ENCODE measurements at regions not wholly inside any gene's neighbourhood (a gene's known extent, or its start where the extent isn't known, plus 50 kb on each side); places are given as distances from the start of the nearest gene placed in this dataset.

GRCh38 chr3:176795891-176796290 lies 401.4 kb downstream of the TBL1XR1 start:
- Histone ChIP-seq H3K4me3 (replicated peaks; ENCODE audit: insufficient read depth, low read length) (no peak overlapping the region), H3K27me3 (ENCODE audit: insufficient read depth, poor library complexity, severe bottlenecking) (no peaks in the 10 kb centered on the region), H3K27ac (replicated peaks) (no peak overlapping the region)
- DNase-seq (ENCODE audit: low read depth in 1 of 2, low spot score in 1 of 2), result no peak
- TF ChIP-seq SPI1 (IDR thresholded peaks at IDR 0.05; ENCODE audit: borderline replicate concordance, low read depth), result no peak
- TF ChIP-seq GABPA (IDR thresholded peaks at IDR 0.05; ENCODE audit: low read depth), result no peak
- no peak for TF ChIP-seq CTCF (IDR thresholded peaks at IDR 0.05; ENCODE audit: insufficient read depth, low read length)
- no peak for TF ChIP-seq POLR2AphosphoS5 (IDR thresholded peaks at IDR 0.05; ENCODE audit: low read depth)
- no peak for TF ChIP-seq REST (IDR thresholded peaks at IDR 0.05; ENCODE audit: insufficient replicate concordance, low read depth)

GRCh38 chr3:176794406-176794805 lies 402.9 kb downstream of the TBL1XR1 start:
- TF ChIP-seq GABPA (IDR thresholded peaks at IDR 0.05; ENCODE audit: low read depth), result no peak
- TF ChIP-seq CTCF (IDR thresholded peaks at IDR 0.05; ENCODE audit: insufficient read depth, low read length), result no peak
- TF ChIP-seq POLR2AphosphoS5 (IDR thresholded peaks at IDR 0.05; ENCODE audit: low read depth), result no peak
- TF ChIP-seq REST (IDR thresholded peaks at IDR 0.05; ENCODE audit: insufficient replicate concordance, low read depth), result no peak
- no peak for TF ChIP-seq SPI1 (IDR thresholded peaks at IDR 0.05; ENCODE audit: borderline replicate concordance, low read depth)
- no peak for DNase-seq (ENCODE audit: low read depth in 1 of 2, low spot score in 1 of 2)
- H3K27ac ChIP-seq (replicated peaks), result no peak overlapping the region
- H3K27me3 ChIP-seq (ENCODE audit: insufficient read depth, poor library complexity, severe bottlenecking), result no peaks in the 10 kb centered on the region
- H3K4me3 ChIP-seq (replicated peaks; ENCODE audit: insufficient read depth, low read length), result no peak overlapping the region

GRCh38 chr3:176789947-176790346 lies 407.3 kb downstream of the TBL1XR1 start:
- no peak overlapping the region for H3K27ac ChIP-seq (replicated peaks)
- H3K4me3 ChIP-seq (replicated peaks; ENCODE audit: insufficient read depth, low read length), result no peak overlapping the region
- no peak for DNase-seq (ENCODE audit: low read depth in 1 of 2, low spot score in 1 of 2)
- no peaks in the 10 kb centered on the region for H3K27me3 ChIP-seq (ENCODE audit: insufficient read depth, poor library complexity, severe bottlenecking)
- TF ChIP-seq POLR2AphosphoS5 (IDR thresholded peaks at IDR 0.05; ENCODE audit: low read depth) (no peak), CTCF (IDR thresholded peaks at IDR 0.05; ENCODE audit: insufficient read depth, low read length) (no peak), REST (IDR thresholded peaks at IDR 0.05; ENCODE audit: insufficient replicate concordance, low read depth) (no peak), SPI1 (IDR thresholded peaks at IDR 0.05; ENCODE audit: borderline replicate concordance, low read depth) (no peak), GABPA (IDR thresholded peaks at IDR 0.05; ENCODE audit: low read depth) (no peak)
